GM23248 (cell line): ENCODE measurements at regions not wholly inside any gene's neighbourhood (a gene's known extent, or its start where the extent isn't known, plus 50 kb on each side); places are given as distances from the start of the nearest gene placed in this dataset.

Experiments
- DNase-seq: peaks from one replicate; pipeline ENCODE4 v3.0.0-alpha.2; 2015
- H2AFZ ChIP-seq: fragments of 200-600 bp; sonication (generic); 2 replicates; pipeline ENCODE4 v1.6.1; 2016; ENCODE audit warnings: antibody characterized with exemption
- H3F3A ChIP-seq: fragments of 200-600 bp; sonication (generic); 2 replicates; pipeline ENCODE4 v1.6.1; 2016; ENCODE audit warnings: mild to moderate bottlenecking, antibody characterized with exemption, mixed run types; ENCODE audit not compliant: insufficient read depth
- H3K27ac ChIP-seq: fragments of 200-600 bp; sonication (generic); 2 replicates; pipeline ENCODE4 v1.5.1; 2016; ENCODE audit warnings: mild to moderate bottlenecking
- H3K27me3 ChIP-seq: fragments of 200-600 bp; sonication (generic); replicated peaks from 2 replicates; pipeline ENCODE4 v1.6.1; 2016; ENCODE audit warnings: mild to moderate bottlenecking; ENCODE audit not compliant: insufficient read depth
- H3K36me3 ChIP-seq: fragments of 200-600 bp; sonication (generic); 2 replicates; pipeline ENCODE4 v1.6.1; 2016; ENCODE audit warnings: low read depth, mild to moderate bottlenecking
- H3K4me1 ChIP-seq: fragments of 200-600 bp; sonication (generic); 2 replicates; pipeline ENCODE4 v1.6.1; 2016; ENCODE audit warnings: mild to moderate bottlenecking; ENCODE audit not compliant: insufficient read depth
- H3K4me2 ChIP-seq: fragments of 200-600 bp; sonication (generic); one replicate; pipeline ENCODE4 v1.6.1; 2016; ENCODE audit warnings: mild to moderate bottlenecking; ENCODE audit not compliant: unreplicated experiment
- H3K4me3 ChIP-seq: fragments of 200-600 bp; sonication (generic); 2 replicates; pipeline ENCODE4 v1.5.1; 2016; ENCODE audit warnings: mild to moderate bottlenecking
- H3K79me2 ChIP-seq: fragments of 200-600 bp; sonication (generic); 2 replicates; pipeline ENCODE4 v1.6.1; 2016; ENCODE audit warnings: mild to moderate bottlenecking; ENCODE audit not compliant: insufficient read depth
- H3K9ac ChIP-seq: fragments of 200-600 bp; sonication (generic); 2 replicates; pipeline ENCODE4 v1.6.1; 2016; ENCODE audit warnings: mild to moderate bottlenecking
- H3K9me2 ChIP-seq: fragments of 200-600 bp; sonication (generic); 2 replicates; pipeline ENCODE4 v1.6.1; 2016; ENCODE audit warnings: mixed run types, mild to moderate bottlenecking, moderate library complexity; ENCODE audit not compliant: insufficient read depth
- H3K9me3 ChIP-seq: fragments of 200-600 bp; sonication (generic); one replicate; pipeline ENCODE4 v1.6.1; 2017; ENCODE audit warnings: low read depth
- H4K20me1 ChIP-seq: fragments of 200-600 bp; sonication (generic); 2 replicates; pipeline ENCODE4 v1.6.0; 2016; ENCODE audit not compliant: insufficient read depth
- EZH2 ChIP-seq: fragments of 200-600 bp; sonication (generic); IDR thresholded peaks from 2 replicates; pipeline ENCODE4 v1.6.1; 2018; ENCODE audit warnings: antibody characterized with exemption, mild to moderate bottlenecking; ENCODE audit not compliant: insufficient read depth, poor library complexity, severe bottlenecking
- EZH2phosphoT487 ChIP-seq: fragments of 200-600 bp; sonication (generic); IDR thresholded peaks from 2 replicates; pipeline ENCODE4 v1.6.1; 2018; ENCODE audit warnings: antibody characterized with exemption, moderate library complexity, mild to moderate bottlenecking, low read depth; ENCODE audit not compliant: insufficient read depth
- WGBS, 2 experiments: methylation state at CpG; one replicate each; pipeline ENCODE4 v1.1.6; 2015 to 2017; ENCODE audit warnings: low lambda C conversion rate in 2 of 2, low coverage in 1 of 2; ENCODE audit errors: missing lambda C conversion rate in 2 of 2; 5-methylcytosine and 5-hydroxymethylcytosine counted together
- in situ Hi-C: fragments of 300-500 bp; cut with MboI; formaldehyde crosslinking; loops from 2 replicates; pipeline ENCODE4 v1.15.0; 2020

DNA sequence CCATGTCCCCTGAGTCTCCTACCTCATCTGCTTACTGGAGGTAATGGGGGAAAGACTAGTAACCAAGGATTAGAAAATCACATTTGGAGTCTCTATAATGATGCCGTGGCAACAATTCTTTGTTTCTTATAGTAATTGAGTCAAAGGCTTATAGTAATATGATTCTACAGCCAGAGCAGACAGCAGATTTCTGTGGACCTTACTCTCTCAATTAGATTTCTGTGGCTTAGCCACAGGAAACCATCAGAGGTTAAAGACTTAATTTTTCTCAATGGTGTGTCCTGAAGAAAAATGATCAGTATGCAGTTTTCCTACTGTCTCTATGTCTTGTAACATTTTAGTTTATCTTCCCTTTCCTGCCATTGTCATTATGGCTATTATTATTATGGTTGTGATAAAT, 59.3 kb upstream of the CD180 start:
- H3K4me2 ChIP-seq: no peak overlapping the region
- 90 to 96% methylated on average over 1 of the region's 1 CpG for WGBS, 2 experiments
- no peaks in the 10 kb centered on the region for H3F3A ChIP-seq
- H3K79me2 ChIP-seq: no peaks in the 10 kb centered on the region
- H3K4me1 ChIP-seq: no peaks in the 10 kb centered on the region
- no peak overlapping the region for H3K4me3 ChIP-seq
- H2AFZ ChIP-seq: no peak overlapping the region
- no peak for TF ChIP-seq EZH2phosphoT487
- TF ChIP-seq EZH2: no peak
- in situ Hi-C loops: no loop called here
- H3K9me3 ChIP-seq: no peaks in the 10 kb centered on the region
- no peaks in the 10 kb centered on the region for H3K9me2 ChIP-seq
- peak; percentile 21 for DNase-seq
- no peaks in the 10 kb centered on the region for H4K20me1 ChIP-seq
- no peaks in the 10 kb centered on the region for H3K27me3 ChIP-seq
- H3K9ac ChIP-seq: no peak overlapping the region
- H3K27ac ChIP-seq: no peak overlapping the region
- no peaks in the 10 kb centered on the region for H3K36me3 ChIP-seq

GRCh38 chr5:67253911-67254310, 57.3 kb upstream of the CD180 start:
- no peaks in the 10 kb centered on the region for H3K9me2 ChIP-seq
- H2AFZ ChIP-seq: no peak overlapping the region
- no peak overlapping the region for H3K27ac ChIP-seq
- no peaks in the 10 kb centered on the region for H3K9me3 ChIP-seq
- no peaks in the 10 kb centered on the region for H3K27me3 ChIP-seq
- 35 to 38% methylated on average over 2 of the region's 2 CpGs for WGBS, 2 experiments
- in situ Hi-C loops: no loop called here
- H3K36me3 ChIP-seq: no peaks in the 10 kb centered on the region
- no peaks in the 10 kb centered on the region for H4K20me1 ChIP-seq
- no peaks in the 10 kb centered on the region for H3K4me1 ChIP-seq
- no peaks in the 10 kb centered on the region for H3K79me2 ChIP-seq
- H3K4me2 ChIP-seq: no peak overlapping the region
- DNase-seq: no peak
- H3K4me3 ChIP-seq: no peak overlapping the region
- no peak overlapping the region for H3K9ac ChIP-seq
- TF ChIP-seq EZH2 (no peak), EZH2phosphoT487 (no peak)
- H3F3A ChIP-seq: no peaks in the 10 kb centered on the region

DNA sequence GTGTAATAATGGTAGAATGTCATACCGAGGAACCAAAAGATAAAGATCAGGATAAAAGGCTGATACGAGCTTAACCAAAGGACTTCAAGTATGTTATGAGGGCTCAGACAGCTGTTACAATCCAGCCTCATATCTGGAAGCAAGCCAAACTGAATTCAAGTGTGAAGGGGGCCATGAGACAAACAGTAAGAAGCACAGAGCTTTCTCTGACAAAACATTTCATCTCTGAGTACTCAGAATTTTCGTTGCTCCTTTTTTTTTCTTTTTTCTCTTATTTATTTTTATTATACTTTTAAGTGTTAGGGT, 52.9 kb upstream of the CD180 start:
- Histone ChIP-seq H3K27me3 (no peaks in the 10 kb centered on the region), H3K79me2 (no peaks in the 10 kb centered on the region), H3K27ac (no peak overlapping the region), H3K9me3 (no peaks in the 10 kb centered on the region), H4K20me1 (no peaks in the 10 kb centered on the region), H3K9me2 (no peaks in the 10 kb centered on the region), H3K4me2 (no peak overlapping the region), H2AFZ (no peak overlapping the region), H3K36me3 (no peaks in the 10 kb centered on the region), H3F3A (no peaks in the 10 kb centered on the region), H3K9ac (no peak overlapping the region), H3K4me1 (no peaks in the 10 kb centered on the region), H3K4me3 (no peak overlapping the region)
- WGBS, 2 experiments: 80 to 82% methylated on average over 3 of the region's 3 CpGs
- TF ChIP-seq EZH2 (no peak), EZH2phosphoT487 (no peak)
- in situ Hi-C loops: loop anchor here (10.0 kb wide), 1 partner anchor 1005 kb away; no protein-coding TSS in a partner anchor
- DNase-seq: no peak

DNA sequence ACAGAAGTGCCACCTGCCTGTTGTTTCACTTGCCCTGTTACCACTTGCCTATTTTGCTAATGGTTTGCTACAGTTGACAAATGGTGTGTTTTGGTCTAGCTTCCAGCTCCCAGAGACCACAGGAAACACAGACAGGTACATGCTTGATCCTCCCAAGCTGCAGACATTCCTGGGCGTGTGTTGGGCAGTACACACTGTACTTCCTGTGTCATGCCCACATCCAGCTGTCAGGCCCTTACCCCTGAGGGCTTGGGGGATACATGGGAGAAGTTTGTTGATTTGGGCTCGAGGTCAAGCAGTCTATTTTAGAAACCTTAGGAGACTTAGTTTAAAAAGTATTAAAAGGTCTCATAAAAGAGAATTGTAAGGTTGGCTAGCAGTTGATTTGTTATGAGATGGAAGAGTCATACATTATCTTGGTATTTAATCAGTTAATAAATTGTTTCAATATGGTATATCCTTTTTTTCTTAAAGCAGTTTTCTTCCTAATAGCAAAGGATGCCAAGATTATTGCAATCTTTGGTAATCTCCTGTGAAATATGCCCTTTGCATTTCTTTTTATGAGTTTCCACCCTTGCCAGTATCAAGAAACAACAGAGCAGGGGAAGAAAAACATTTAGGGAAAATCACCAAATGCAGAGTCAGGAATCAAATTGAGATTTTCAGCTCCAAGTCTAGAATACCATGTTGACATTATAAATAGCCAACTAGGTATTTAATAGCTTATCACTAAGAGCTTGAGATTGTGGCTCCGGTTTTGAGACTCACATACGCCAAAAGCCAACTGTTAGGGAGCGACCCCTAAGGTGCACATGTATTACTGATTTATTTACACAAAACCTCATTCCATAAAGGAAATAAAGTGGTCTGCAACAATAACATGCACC, 52.3 kb upstream of the CD180 start:
- Histone ChIP-seq H3K9me3 (no peaks in the 10 kb centered on the region), H3K4me3 (no peak overlapping the region), H3K27ac (no peak overlapping the region), H3K4me2 (no peak overlapping the region), H3K9ac (no peak overlapping the region), H3K27me3 (no peaks in the 10 kb centered on the region), H4K20me1 (no peaks in the 10 kb centered on the region), H2AFZ (no peak overlapping the region), H3F3A (no peaks in the 10 kb centered on the region), H3K79me2 (no peaks in the 10 kb centered on the region), H3K36me3 (no peaks in the 10 kb centered on the region), H3K9me2 (no peaks in the 10 kb centered on the region), H3K4me1 (no peaks in the 10 kb centered on the region)
- in situ Hi-C loops: loop anchor here (10.0 kb wide), 1 partner anchor 1006 kb away; no protein-coding TSS in a partner anchor
- TF ChIP-seq EZH2phosphoT487 (no peak), EZH2 (no peak)
- 89 to 95% methylated on average over 5 of the region's 5 CpGs for WGBS, 2 experiments
- DNase-seq: no peak
